ENCODE measurements at regions not wholly inside any gene's neighbourhood (a gene's known extent, or its start where the extent isn't known, plus 50 kb on each side); places are given as distances from the start of the nearest gene placed in this dataset.

DNA sequence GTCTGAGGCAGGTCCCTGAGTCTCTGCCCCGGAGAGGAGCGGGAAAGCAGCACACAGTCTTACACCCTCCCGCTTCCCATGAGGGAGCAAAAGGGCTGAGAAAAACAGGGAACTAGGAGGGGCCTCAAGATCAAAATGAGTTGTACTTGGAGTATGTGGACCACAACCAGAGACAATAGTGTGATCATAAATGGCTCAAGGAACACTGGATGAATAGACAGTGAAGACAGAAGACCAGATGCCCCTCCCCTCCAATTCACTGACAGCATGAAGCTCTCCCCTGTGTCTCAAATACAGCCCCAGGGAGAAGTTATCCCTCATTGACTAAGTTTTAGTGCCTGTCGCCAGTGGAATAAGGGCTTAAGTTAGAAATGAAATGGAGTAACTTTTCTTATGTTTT is 191.0 kb downstream of the TFAP2A start:
- ATAC-seq, result no peak
- Mint-ChIP-seq H3K4me1 (no peaks in the 10 kb centered on the region), H3K27ac (no peak overlapping the region), H3K4me3 (no peak overlapping the region), H3K36me3 (ENCODE audit: low read depth) (no peaks in the 10 kb centered on the region), H3K9me3 (ENCODE audit: low read depth) (peaks cover 18% of the 10 kb centered on the region), H3K27me3 (peaks cover 5% of the 10 kb centered on the region)
- intact Hi-C loops (cut with DNase I, micrococcal nuclease), result no loop called here
- ChIA-PET POLR2A (no interaction called here), CTCF (no interaction called here)
- no peak for DNase-seq

DNA sequence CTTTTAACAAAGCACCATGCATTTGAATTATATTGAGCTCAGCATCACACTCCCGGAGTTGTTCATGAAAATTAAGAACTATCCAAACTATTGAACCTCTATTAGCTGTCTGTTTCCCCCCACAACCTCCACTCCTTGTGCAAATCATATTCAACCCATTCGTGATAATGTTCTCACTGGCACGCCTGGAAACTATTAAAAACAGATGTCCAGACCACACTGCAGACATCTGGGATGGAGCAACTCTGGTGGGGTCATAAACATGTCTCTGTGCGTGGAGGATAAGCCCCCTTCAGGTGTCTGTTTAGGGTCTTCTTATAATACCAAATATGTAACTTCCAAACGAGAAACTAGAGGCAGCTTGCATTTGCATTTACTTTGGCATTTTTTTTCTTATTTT is 193.7 kb downstream of the TFAP2A start:
- H3K36me3 Mint-ChIP-seq (ENCODE audit: low read depth), result no peaks in the 10 kb centered on the region
- no peak overlapping the region for H3K4me3 Mint-ChIP-seq
- H3K4me1 Mint-ChIP-seq, result no peaks in the 10 kb centered on the region
- ChIA-PET POLR2A (no interaction called here), CTCF (interaction anchor here (0.6 to 0.7 kb wide), 2 partner anchors 293 to 1122 kb away, joined by 3 read pairs; no protein-coding TSS in a partner anchor)
- ATAC-seq (no peak), DNase-seq (no peak)
- H3K27me3 Mint-ChIP-seq, result peaks cover 5% of the 10 kb centered on the region
- peaks cover 9% of the 10 kb centered on the region for H3K9me3 Mint-ChIP-seq (ENCODE audit: low read depth)
- intact Hi-C loops (cut with DNase I, micrococcal nuclease), result no loop called here
- no peak overlapping the region for H3K27ac Mint-ChIP-seq

GRCh38 chr6:10219510-10219909 is 195.4 kb downstream of the TFAP2A start:
- H3K9me3 Mint-ChIP-seq (ENCODE audit: low read depth), result no peaks in the 10 kb centered on the region
- ATAC-seq (no peak), DNase-seq (no peak)
- no peaks in the 10 kb centered on the region for H3K4me1 Mint-ChIP-seq
- no peak overlapping the region for H3K27ac Mint-ChIP-seq
- H3K36me3 Mint-ChIP-seq (ENCODE audit: low read depth), result no peaks in the 10 kb centered on the region
- H3K4me3 Mint-ChIP-seq, result no peak overlapping the region
- peaks cover 2% of the 10 kb centered on the region for H3K27me3 Mint-ChIP-seq
- intact Hi-C loops (cut with DNase I, micrococcal nuclease), result no loop called here
- POLR2A ChIA-PET, result no interaction called here
- CTCF ChIA-PET, result no interaction called here

- H3K36me3 Mint-ChIP-seq (ENCODE audit: low read depth), result no peaks in the 10 kb centered on the region
- H3K27me3 Mint-ChIP-seq, result peaks cover 4% of the 10 kb centered on the region
- intact Hi-C loops (cut with DNase I, micrococcal nuclease), result no loop called here
- H3K4me1 Mint-ChIP-seq, result no peaks in the 10 kb centered on the region
- CTCF ChIA-PET, result no interaction called here
- H3K4me3 Mint-ChIP-seq, result no peak overlapping the region
- POLR2A ChIA-PET, result no interaction called here
- DNase-seq, result no peak
- ATAC-seq, result no peak
- no peak overlapping the region for H3K27ac Mint-ChIP-seq
- peaks cover 2% of the 10 kb centered on the region for H3K9me3 Mint-ChIP-seq (ENCODE audit: low read depth)
These were observed 197.8 kb downstream of the TFAP2A start for GRCh38 chr6:10217111-10217510.

GRCh38 chr6:10215326-10216110 is 199.4 kb downstream of the TFAP2A start:
- no peak for ATAC-seq
- ChIA-PET CTCF (no interaction called here), POLR2A (interaction anchor here (0.7 kb wide), 1 partner anchor 207 kb away, joined by 3 read pairs; no protein-coding TSS in a partner anchor)
- intact Hi-C loops (cut with DNase I, micrococcal nuclease), result no loop called here
- no peak for DNase-seq
- Mint-ChIP-seq H3K27ac (no peak overlapping the region), H3K4me1 (no peaks in the 10 kb centered on the region), H3K27me3 (peaks cover 4% of the 10 kb centered on the region), H3K36me3 (ENCODE audit: low read depth) (no peaks in the 10 kb centered on the region), H3K4me3 (no peak overlapping the region), H3K9me3 (ENCODE audit: low read depth) (peaks cover 2% of the 10 kb centered on the region)

DNA sequence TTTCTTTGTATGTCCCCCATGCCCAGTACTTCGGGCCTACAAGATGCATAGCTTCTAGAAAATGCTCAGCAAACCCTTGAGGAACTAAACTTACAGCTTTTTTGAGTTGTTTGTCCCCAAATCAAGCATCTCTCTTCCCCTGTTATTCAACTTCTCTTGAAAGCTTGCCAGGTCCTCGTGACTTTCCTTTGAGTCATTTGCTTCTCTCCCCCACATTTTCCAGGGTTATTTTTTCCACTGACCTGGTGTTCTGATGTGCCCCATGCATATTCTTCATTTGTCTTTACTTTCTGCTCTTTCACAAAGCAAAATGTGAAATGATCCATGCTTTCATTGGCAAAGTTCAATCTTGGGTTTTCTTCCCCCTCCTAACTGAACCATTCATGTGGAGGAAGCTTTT is 204.8 kb downstream of the TFAP2A start:
- Mint-ChIP-seq H3K36me3 (ENCODE audit: low read depth) (no peaks in the 10 kb centered on the region), H3K27ac (no peak overlapping the region), H3K4me1 (no peaks in the 10 kb centered on the region), H3K9me3 (ENCODE audit: low read depth) (peaks cover 2% of the 10 kb centered on the region), H3K4me3 (no peak overlapping the region), H3K27me3 (peaks cover 2% of the 10 kb centered on the region)
- ChIA-PET POLR2A (no interaction called here), CTCF (no interaction called here)
- ATAC-seq (no peak), DNase-seq (no peak)
- intact Hi-C loops (cut with DNase I, micrococcal nuclease), result no loop called here

DNA sequence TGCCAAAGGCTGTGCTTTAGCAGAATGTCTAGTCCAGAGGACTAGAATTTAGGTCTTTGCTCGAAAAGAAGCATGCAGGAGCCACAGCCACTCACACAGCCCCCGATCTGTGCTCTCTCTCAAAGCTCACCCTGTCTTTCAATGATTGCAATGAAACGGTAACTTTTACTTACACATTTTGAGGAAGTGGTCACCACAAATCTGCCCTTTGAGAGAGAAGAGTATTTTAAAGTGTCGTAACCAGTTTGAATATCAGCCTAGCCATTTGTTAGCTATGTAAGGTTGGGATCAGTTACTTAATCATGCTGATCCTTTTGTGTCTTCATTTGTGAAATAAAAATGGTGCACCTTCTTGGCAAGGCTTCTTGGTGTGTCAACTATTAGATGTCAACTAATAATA is 209.0 kb downstream of the TFAP2A start:
- H3K4me3 Mint-ChIP-seq, result no peak overlapping the region
- H3K9me3 Mint-ChIP-seq (ENCODE audit: low read depth), result no peaks in the 10 kb centered on the region
- H3K27ac Mint-ChIP-seq, result no peak overlapping the region
- ChIA-PET POLR2A (no interaction called here), CTCF (no interaction called here)
- ATAC-seq (no peak), DNase-seq (no peak)
- intact Hi-C loops (cut with DNase I, micrococcal nuclease), result no loop called here
- no peaks in the 10 kb centered on the region for H3K36me3 Mint-ChIP-seq (ENCODE audit: low read depth)
- H3K4me1 Mint-ChIP-seq, result no peaks in the 10 kb centered on the region
- H3K27me3 Mint-ChIP-seq, result peaks cover 6% of the 10 kb centered on the region

- ChIA-PET POLR2A (no interaction called here), CTCF (no interaction called here)
- Mint-ChIP-seq H3K27me3 (peaks cover 6% of the 10 kb centered on the region), H3K36me3 (ENCODE audit: low read depth) (no peaks in the 10 kb centered on the region), H3K27ac (no peak overlapping the region), H3K4me3 (no peak overlapping the region), H3K9me3 (ENCODE audit: low read depth) (peaks cover 2% of the 10 kb centered on the region), H3K4me1 (no peaks in the 10 kb centered on the region)
- DNase-seq, result no peak
- no peak for ATAC-seq
- intact Hi-C loops (cut with DNase I, micrococcal nuclease), result no loop called here
These were observed 209.8 kb downstream of the TFAP2A start for GRCh38 chr6:10205120-10205519.

- CTCF ChIA-PET, result no interaction called here
- Mint-ChIP-seq H3K4me1 (no peaks in the 10 kb centered on the region), H3K27me3 (peaks cover 6% of the 10 kb centered on the region), H3K27ac (no peak overlapping the region), H3K4me3 (no peak overlapping the region), H3K9me3 (ENCODE audit: low read depth) (peaks cover 2% of the 10 kb centered on the region), H3K36me3 (ENCODE audit: low read depth) (no peaks in the 10 kb centered on the region)
- intact Hi-C loops (cut with DNase I, micrococcal nuclease), result no loop called here
- POLR2A ChIA-PET, result no interaction called here
- DNase-seq (no peak), ATAC-seq (no peak)
These were observed 211.2 kb downstream of the TFAP2A start for GRCh38 chr6:10203651-10204050.

DNA sequence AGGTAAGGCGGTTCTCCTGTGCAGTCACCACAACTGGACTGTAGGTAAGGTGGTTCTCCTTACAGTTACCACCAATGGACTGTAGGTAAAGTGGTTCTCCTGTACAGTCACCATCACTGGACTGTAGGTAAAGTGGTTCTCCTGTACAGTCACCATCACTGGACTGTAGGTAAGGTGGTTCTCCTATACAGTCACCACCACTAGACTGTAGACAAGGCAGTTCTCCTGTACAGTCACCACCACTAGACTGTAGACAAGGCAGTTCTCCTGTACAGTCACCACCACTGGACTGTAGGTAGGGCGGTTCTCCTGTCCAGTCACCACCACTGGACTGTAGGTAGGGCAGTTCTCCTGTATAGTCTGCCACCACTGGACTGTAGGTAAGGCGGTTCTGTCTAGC is 212.3 kb downstream of the TFAP2A start:
- intact Hi-C loops (cut with DNase I, micrococcal nuclease), result no loop called here
- ChIA-PET CTCF (no interaction called here), POLR2A (no interaction called here)
- Mint-ChIP-seq H3K4me1 (no peaks in the 10 kb centered on the region), H3K36me3 (ENCODE audit: low read depth) (no peaks in the 10 kb centered on the region), H3K4me3 (no peak overlapping the region), H3K9me3 (ENCODE audit: low read depth) (peaks cover 2% of the 10 kb centered on the region), H3K27ac (no peak overlapping the region), H3K27me3 (peaks cover 6% of the 10 kb centered on the region)
- no peak for ATAC-seq
- no peak for DNase-seq

DNA sequence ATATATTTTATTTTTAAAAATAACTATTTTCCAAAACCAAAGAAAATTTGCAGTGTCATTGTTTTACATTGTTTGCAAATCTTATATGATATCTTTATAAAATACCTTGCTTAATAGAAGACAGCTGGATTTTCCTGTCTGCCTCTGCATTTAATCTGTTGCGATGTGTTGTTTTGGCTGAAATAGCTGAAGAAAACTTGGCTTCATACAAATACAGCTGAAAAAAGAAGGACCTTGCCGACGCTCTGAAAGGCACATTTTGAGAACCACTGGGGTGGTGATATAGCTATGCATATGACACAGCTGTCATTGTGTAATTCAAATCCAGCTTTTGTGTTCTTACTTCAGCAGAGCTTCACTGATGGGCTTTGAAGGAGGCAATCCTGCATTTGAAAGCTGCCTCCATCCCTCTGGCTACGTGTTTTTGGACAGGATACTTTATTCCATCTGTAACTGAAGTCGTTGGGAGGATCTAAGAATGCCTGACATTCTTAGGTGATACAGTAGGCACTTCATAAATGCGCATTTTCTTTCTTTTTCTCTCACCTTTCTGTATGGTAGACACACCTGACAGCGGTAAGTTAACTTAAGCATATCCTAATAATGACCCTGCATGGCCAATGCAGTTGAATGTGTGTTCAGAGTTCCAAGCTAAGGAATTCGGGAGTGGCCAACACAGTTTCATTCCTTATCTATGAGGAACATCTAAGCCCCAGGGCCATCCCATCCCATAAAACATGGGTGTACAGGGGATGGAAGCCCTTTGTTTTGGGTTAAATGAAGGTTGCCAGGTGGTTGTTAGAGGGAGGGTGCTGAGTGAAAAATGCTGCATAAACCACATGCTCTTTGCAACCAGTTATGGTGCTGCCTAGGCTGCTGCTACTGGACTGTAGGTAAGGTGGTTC is 213.0 kb downstream of the TFAP2A start:
- CTCF ChIA-PET, result no interaction called here
- H3K36me3 Mint-ChIP-seq (ENCODE audit: low read depth), result no peaks in the 10 kb centered on the region
- ATAC-seq (no peak), DNase-seq (no peak)
- H3K27ac Mint-ChIP-seq, result no peak overlapping the region
- peaks cover 2% of the 10 kb centered on the region for H3K9me3 Mint-ChIP-seq (ENCODE audit: low read depth)
- POLR2A ChIA-PET, result no interaction called here
- no peak overlapping the region for H3K4me3 Mint-ChIP-seq
- intact Hi-C loops (cut with DNase I, micrococcal nuclease), result no loop called here
- peaks cover 6% of the 10 kb centered on the region for H3K27me3 Mint-ChIP-seq
- no peaks in the 10 kb centered on the region for H3K4me1 Mint-ChIP-seq

GRCh38 chr6:10196090-10196489 is 218.8 kb downstream of the TFAP2A start:
- H3K4me1 Mint-ChIP-seq, result no peaks in the 10 kb centered on the region
- ChIA-PET CTCF (interaction anchor here (0.6 kb wide), 1 partner anchor 1705 kb away, joined by 3 read pairs; no protein-coding TSS in a partner anchor), POLR2A (no interaction called here)
- H3K36me3 Mint-ChIP-seq (ENCODE audit: low read depth), result no peaks in the 10 kb centered on the region
- H3K27me3 Mint-ChIP-seq, result peaks cover 2% of the 10 kb centered on the region
- DNase-seq (no peak), ATAC-seq (no peak)
- intact Hi-C loops (cut with DNase I, micrococcal nuclease), result no loop called here
- H3K27ac Mint-ChIP-seq, result no peak overlapping the region
- H3K4me3 Mint-ChIP-seq, result no peak overlapping the region
- peaks cover 2% of the 10 kb centered on the region for H3K9me3 Mint-ChIP-seq (ENCODE audit: low read depth)
